SK-N-SH treated with all-trans-retinoic acid at 6 μM for 48 hours (cell line): ENCODE measurements at regions not wholly inside any gene's neighbourhood (a gene's known extent, or its start where the extent isn't known, plus 50 kb on each side); places are given as distances from the start of the nearest gene placed in this dataset.

Source experiments
- ATAC-seq: fragments of 200-7000 bp; cut with Tn5 transposase; 3 replicates; pipeline ENCODE4 v1.9.1; 2020; ENCODE audit warnings: mild to moderate bottlenecking, moderate library complexity
- ARNTL ChIP-seq: fragments of 450-650 bp; formaldehyde crosslinking; IDR thresholded peaks from 2 replicates; pipeline ENCODE4 v1.5.0; 2020; ENCODE audit warnings: low read depth, mild to moderate bottlenecking, moderate library complexity, borderline replicate concordance
- BACH2 ChIP-seq: fragments of 250-450 bp; sonication (Bioruptor Pico); IDR thresholded peaks from 2 replicates; pipeline ENCODE4 v1.9.0; 2021; ENCODE audit warnings: mild to moderate bottlenecking, borderline replicate concordance
- CREB5 ChIP-seq: fragments of 250-450 bp; sonication (Bioruptor Pico); IDR thresholded peaks from 2 replicates; pipeline ENCODE4 v1.5.1; 2020; ENCODE audit warnings: low read depth, mild to moderate bottlenecking, moderate library complexity
- CSDC2 ChIP-seq: fragments of 250-450 bp; sonication (Bioruptor Pico); IDR thresholded peaks from 2 replicates; pipeline ENCODE4 v1.5.0; 2020; ENCODE audit warnings: mild to moderate bottlenecking, moderate library complexity
- ESRRG ChIP-seq: fragments of 250-450 bp; sonication (Bioruptor Pico); IDR thresholded peaks from 2 replicates; pipeline ENCODE4 v1.6.1; 2021; ENCODE audit warnings: mild to moderate bottlenecking
- GLIS3 ChIP-seq: fragments of 250-450 bp; sonication (Bioruptor Pico); IDR thresholded peaks from 2 replicates; pipeline ENCODE4 v1.5.0; 2020; ENCODE audit warnings: mild to moderate bottlenecking, moderate library complexity
- ISL1 ChIP-seq: fragments of 250-450 bp; sonication (Bioruptor Pico); IDR thresholded peaks from 2 replicates; pipeline ENCODE4 v2.1.2; 2022; ENCODE audit warnings: mild to moderate bottlenecking, moderate library complexity
- OSR1 ChIP-seq: fragments of 250-450 bp; sonication (Bioruptor Pico); IDR thresholded peaks from 2 replicates; pipeline ENCODE4 v1.8.0; 2022; ENCODE audit warnings: moderate library complexity, mild to moderate bottlenecking, inconsistent platforms
- PPARA ChIP-seq: fragments of 250-450 bp; sonication (Bioruptor Pico); IDR thresholded peaks from 2 replicates; pipeline ENCODE4 v1.5.0; 2020; ENCODE audit warnings: mild to moderate bottlenecking, borderline replicate concordance
- RARB ChIP-seq: fragments of 250-450 bp; sonication (Bioruptor Pico); IDR thresholded peaks from 2 replicates; pipeline ENCODE4 v1.8.0; 2021; ENCODE audit warnings: mild to moderate bottlenecking, moderate library complexity
- SNAI2 ChIP-seq: fragments of 250-450 bp; sonication (Bioruptor Pico); IDR thresholded peaks from 2 replicates; pipeline ENCODE4 v1.5.0; 2020; ENCODE audit warnings: mild to moderate bottlenecking, moderate library complexity
- TCF4 ChIP-seq: fragments of 250-450 bp; sonication (Bioruptor Pico); IDR thresholded peaks from 2 replicates; pipeline ENCODE4 v1.8.0; 2021; ENCODE audit warnings: mild to moderate bottlenecking, moderate library complexity, borderline replicate concordance
- TSHZ2 ChIP-seq: fragments of 250-450 bp; sonication (Bioruptor Pico); IDR thresholded peaks from 2 replicates; pipeline ENCODE4 v1.5.0; 2020; ENCODE audit warnings: mild to moderate bottlenecking, moderate library complexity
- ZC3H10 ChIP-seq: fragments of 250-450 bp; sonication (Bioruptor Pico); IDR thresholded peaks from 2 replicates; pipeline ENCODE4 v1.5.1; 2021; ENCODE audit warnings: mild to moderate bottlenecking, moderate library complexity
- ZFP30 ChIP-seq: fragments of 450-650 bp; formaldehyde crosslinking; IDR thresholded peaks from 2 replicates; pipeline ENCODE4 v1.5.0; 2022; ENCODE audit warnings: mild to moderate bottlenecking, moderate library complexity
- ZNF8 ChIP-seq: fragments of 450-650 bp; formaldehyde crosslinking; IDR thresholded peaks from 2 replicates; pipeline ENCODE4 v1.5.0; 2020; ENCODE audit warnings: mild to moderate bottlenecking, moderate library complexity
- TF ChIP-seq, protein P1 (sequence below): fragments of 250-450 bp; sonication (Bioruptor Pico); IDR thresholded peaks from 2 replicates; pipeline ENCODE4 v1.8.0; 2020; ENCODE audit warnings: mild to moderate bottlenecking, moderate library complexity, borderline replicate concordance
- TF ChIP-seq, protein P2 (sequence below): fragments of 250-450 bp; sonication (Bioruptor Pico); IDR thresholded peaks from 2 replicates; pipeline ENCODE4 v1.5.1; 2021; ENCODE audit warnings: mild to moderate bottlenecking, moderate library complexity
- TF ChIP-seq, protein P3 (sequence below): fragments of 250-450 bp; sonication (Bioruptor Pico); IDR thresholded peaks from 2 replicates; pipeline ENCODE4 v1.8.0; 2021; ENCODE audit warnings: low read depth, mild to moderate bottlenecking, moderate library complexity, borderline replicate concordance

DNA sequence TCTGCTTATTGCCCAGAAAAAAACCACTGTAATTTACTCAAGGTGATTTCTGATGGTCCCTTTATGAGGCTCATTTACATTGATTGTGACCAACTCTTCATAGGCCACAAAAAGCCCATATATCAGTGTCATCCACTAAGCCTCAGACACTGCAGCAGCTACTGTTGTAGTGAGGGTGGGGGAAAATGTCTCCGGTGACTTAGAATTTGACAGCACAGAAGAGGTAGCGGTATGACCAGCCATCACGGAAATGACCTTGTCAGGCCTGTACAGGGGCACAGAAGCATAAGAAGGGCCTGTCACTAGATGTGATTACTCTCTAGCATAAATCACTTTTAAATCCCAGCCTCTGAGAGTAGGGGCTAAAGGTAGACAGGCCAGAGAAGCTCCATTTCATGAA lies 190.3 kb downstream of the PAX3 start (continued):
- no peak for TF ChIP-seq PPARA (CRISPR knock-in tag)
- TF ChIP-seq, protein P1, sequence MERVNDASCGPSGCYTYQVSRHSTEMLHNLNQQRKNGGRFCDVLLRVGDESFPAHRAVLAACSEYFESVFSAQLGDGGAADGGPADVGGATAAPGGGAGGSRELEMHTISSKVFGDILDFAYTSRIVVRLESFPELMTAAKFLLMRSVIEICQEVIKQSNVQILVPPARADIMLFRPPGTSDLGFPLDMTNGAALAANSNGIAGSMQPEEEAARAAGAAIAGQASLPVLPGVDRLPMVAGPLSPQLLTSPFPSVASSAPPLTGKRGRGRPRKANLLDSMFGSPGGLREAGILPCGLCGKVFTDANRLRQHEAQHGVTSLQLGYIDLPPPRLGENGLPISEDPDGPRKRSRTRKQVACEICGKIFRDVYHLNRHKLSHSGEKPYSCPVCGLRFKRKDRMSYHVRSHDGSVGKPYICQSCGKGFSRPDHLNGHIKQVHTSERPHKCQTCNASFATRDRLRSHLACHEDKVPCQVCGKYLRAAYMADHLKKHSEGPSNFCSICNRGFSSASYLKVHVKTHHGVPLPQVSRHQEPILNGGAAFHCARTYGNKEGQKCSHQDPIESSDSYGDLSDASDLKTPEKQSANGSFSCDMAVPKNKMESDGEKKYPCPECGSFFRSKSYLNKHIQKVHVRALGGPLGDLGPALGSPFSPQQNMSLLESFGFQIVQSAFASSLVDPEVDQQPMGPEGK: no peak

GRCh38 chr2:222105046-222105445 lies 193.8 kb downstream of the PAX3 start:
- no peak for ATAC-seq
- TF ChIP-seq ARNTL (CRISPR knock-in tag) (no peak), ISL1 (CRISPR knock-in tag) (no peak), PPARA (CRISPR knock-in tag) (no peak), TCF4 (CRISPR knock-in tag) (no peak), SNAI2 (CRISPR knock-in tag) (no peak), ESRRG (CRISPR knock-in tag) (no peak), CREB5 (no peak), BACH2 (CRISPR knock-in tag) (no peak), ZC3H10 (CRISPR knock-in tag) (no peak), ZFP30 (CRISPR knock-in tag) (no peak), ZNF8 (CRISPR knock-in tag) (no peak), CSDC2 (CRISPR knock-in tag) (no peak)
- TF ChIP-seq, protein P2, sequence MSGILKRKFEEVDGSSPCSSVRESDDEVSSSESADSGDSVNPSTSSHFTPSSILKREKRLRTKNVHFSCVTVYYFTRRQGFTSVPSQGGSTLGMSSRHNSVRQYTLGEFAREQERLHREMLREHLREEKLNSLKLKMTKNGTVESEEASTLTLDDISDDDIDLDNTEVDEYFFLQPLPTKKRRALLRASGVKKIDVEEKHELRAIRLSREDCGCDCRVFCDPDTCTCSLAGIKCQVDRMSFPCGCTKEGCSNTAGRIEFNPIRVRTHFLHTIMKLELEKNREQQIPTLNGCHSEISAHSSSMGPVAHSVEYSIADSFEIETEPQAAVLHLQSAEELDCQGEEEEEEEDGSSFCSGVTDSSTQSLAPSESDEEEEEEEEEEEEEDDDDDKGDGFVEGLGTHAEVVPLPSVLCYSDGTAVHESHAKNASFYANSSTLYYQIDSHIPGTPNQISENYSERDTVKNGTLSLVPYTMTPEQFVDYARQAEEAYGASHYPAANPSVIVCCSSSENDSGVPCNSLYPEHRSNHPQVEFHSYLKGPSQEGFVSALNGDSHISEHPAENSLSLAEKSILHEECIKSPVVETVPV (CRISPR knock-in tag): no peak

DNA sequence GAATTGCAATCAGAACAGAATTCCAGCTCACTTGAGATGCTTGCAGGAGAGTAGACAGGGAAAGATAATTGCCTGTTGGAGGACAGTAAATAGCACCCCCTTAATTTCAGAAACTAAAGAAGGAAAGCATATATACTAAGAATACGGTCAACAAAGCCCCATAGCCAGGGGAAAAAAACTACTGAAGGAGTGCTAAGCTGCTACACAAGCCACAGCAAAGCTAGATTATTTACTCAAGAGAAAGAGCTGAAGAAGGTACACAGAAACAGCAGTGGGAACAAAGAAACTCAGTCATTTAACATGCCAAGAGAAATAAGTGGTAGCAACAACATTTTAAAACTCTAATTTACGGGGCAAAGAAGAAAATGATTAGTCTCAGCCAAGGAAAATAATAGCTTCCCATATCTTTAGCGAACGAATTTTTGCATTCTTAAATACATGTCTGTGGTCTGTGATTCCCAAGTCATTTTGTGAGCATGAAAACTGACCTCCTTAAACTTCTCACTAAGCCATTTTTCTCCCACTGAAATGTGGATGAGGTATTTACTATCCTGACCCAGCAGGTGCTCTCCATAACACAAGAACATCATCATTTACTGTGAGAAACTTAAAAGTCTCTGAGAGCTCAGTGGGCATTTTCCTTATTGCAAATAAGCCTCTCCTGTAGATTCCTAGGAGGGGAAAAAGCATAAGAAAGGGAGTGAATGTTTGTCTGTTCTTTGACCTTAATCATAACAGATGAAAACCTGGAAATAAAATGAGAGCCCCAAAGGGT lies 196.0 kb downstream of the PAX3 start:
- no peak for TF ChIP-seq ZC3H10 (CRISPR knock-in tag)
- no peak for TF ChIP-seq ESRRG (CRISPR knock-in tag)
- no peak for TF ChIP-seq SNAI2 (CRISPR knock-in tag)
- ATAC-seq: no peak

DNA sequence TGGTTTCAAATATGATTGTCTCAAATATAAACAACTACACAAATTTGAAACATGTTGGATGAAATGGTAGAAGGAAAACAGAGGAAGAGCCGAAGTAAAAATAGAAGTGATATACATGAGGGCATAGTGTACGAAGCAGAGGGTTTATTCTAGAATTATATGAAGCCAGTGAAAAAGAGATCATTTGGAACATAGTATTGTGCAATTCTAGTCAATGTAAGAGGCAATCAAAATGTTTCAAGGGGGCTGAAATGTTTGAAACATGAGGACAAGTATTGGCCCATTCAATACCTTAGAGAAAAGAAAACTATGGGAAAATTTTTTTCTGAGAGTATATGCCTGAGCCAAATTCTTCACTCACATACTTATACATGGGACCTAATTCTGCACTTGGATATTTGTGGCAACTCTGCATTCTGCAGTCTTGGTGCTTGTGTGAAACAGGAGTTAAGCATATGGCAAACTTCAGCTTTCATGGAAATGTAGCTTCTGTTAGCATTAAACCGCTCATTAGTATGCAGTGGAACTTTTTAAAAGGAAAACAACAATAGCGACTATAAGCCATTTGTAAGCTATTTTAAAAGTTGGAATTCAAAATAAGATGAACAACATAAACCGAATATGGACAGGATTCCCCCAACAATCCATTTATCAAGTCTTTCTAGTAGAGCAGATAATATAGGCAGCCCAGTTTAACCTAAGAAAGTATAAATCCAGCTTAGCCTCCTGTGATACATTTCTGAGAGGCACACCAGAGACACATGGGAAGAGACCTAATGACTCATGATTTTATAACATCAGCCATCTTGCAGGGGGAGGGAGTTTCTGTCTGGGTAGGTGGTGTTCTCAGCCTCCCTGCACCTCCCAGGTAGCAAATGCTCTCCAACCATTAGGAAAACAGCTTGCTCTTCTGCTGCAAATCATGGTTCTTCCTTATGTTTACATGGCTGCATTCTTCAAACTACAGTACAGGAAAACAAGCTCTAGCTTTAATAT lies 197.8 kb downstream of the PAX3 start:
- no peak for ATAC-seq
- TF ChIP-seq, protein P1: no peak
- TF ChIP-seq RARB (CRISPR knock-in tag) (no peak), ESRRG (CRISPR knock-in tag) (no peak), GLIS3 (CRISPR knock-in tag) (no peak), ARNTL (CRISPR knock-in tag) (no peak), OSR1 (CRISPR knock-in tag) (no peak), ZC3H10 (CRISPR knock-in tag) (no peak), TSHZ2 (CRISPR knock-in tag) (no peak), PPARA (CRISPR knock-in tag) (no peak), ZFP30 (CRISPR knock-in tag) (no peak), CSDC2 (CRISPR knock-in tag) (no peak)
- TF ChIP-seq, protein P3, sequence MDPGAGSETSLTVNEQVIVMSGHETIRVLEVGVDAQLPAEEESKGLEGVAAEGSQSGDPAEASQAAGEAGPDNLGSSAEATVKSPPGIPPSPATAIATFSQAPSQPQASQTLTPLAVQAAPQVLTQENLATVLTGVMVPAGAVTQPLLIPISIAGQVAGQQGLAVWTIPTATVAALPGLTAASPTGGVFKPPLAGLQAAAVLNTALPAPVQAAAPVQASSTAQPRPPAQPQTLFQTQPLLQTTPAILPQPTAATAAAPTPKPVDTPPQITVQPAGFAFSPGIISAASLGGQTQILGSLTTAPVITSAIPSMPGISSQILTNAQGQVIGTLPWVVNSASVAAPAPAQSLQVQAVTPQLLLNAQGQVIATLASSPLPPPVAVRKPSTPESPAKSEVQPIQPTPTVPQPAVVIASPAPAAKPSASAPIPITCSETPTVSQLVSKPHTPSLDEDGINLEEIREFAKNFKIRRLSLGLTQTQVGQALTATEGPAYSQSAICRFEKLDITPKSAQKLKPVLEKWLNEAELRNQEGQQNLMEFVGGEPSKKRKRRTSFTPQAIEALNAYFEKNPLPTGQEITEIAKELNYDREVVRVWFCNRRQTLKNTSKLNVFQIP (CRISPR knock-in tag): no peak
- TF ChIP-seq, protein P2 (CRISPR knock-in tag): no peak
